ENCODE measurements at regions not wholly inside any gene's neighbourhood (a gene's known extent, or its start where the extent isn't known, plus 50 kb on each side); places are given as distances from the start of the nearest gene placed in this dataset.

GRCh38 chr17:6243186-6243585, 173.0 kb downstream of the WSCD1 start:
- no peak for DNase-seq
- no peak for ATAC-seq (replicated peaks in 1 of 2)
- Mint-ChIP-seq H3K4me1 (ENCODE audit: low read depth) (no peaks in the 10 kb centered on the region), H3K9me3 (no peaks in the 10 kb centered on the region), H3K27ac (no peak overlapping the region), H3K36me3 (ENCODE audit: insufficient read depth in 2 of 2) (no peaks in the 10 kb centered on the region), H3K27me3 (ENCODE audit: low read depth) (peaks cover 32% of the 10 kb centered on the region), H3K4me3 (no peak overlapping the region)

GRCh38 chr17:6241996-6242395, 171.8 kb downstream of the WSCD1 start:
- Mint-ChIP-seq H3K27me3 (ENCODE audit: low read depth) (peaks cover 38% of the 10 kb centered on the region), H3K9me3 (no peaks in the 10 kb centered on the region), H3K4me1 (ENCODE audit: low read depth) (no peaks in the 10 kb centered on the region), H3K4me3 (no peak overlapping the region), H3K36me3 (ENCODE audit: insufficient read depth in 2 of 2) (no peaks in the 10 kb centered on the region), H3K27ac (no peak overlapping the region)
- ATAC-seq (replicated peaks in 1 of 2), result no peak
- DNase-seq, result no peak

GRCh38 chr17:6241381-6241780, 171.2 kb downstream of the WSCD1 start:
- H3K36me3 Mint-ChIP-seq (ENCODE audit: insufficient read depth in 2 of 2), result no peaks in the 10 kb centered on the region
- DNase-seq (no peak), ATAC-seq (replicated peaks in 1 of 2) (no peak)
- no peak overlapping the region for H3K4me3 Mint-ChIP-seq
- no peaks in the 10 kb centered on the region for H3K4me1 Mint-ChIP-seq (ENCODE audit: low read depth)
- no peak overlapping the region for H3K27ac Mint-ChIP-seq
- H3K9me3 Mint-ChIP-seq, result no peaks in the 10 kb centered on the region
- H3K27me3 Mint-ChIP-seq (ENCODE audit: low read depth), result peaks cover 42% of the 10 kb centered on the region

GRCh38 chr17:6240601-6241000, 170.4 kb downstream of the WSCD1 start:
- Mint-ChIP-seq H3K27me3 (ENCODE audit: low read depth) (peaks cover 42% of the 10 kb centered on the region), H3K4me1 (ENCODE audit: low read depth) (no peaks in the 10 kb centered on the region), H3K36me3 (ENCODE audit: insufficient read depth in 2 of 2) (no peaks in the 10 kb centered on the region), H3K9me3 (no peaks in the 10 kb centered on the region), H3K4me3 (no peak overlapping the region), H3K27ac (no peak overlapping the region)
- ATAC-seq (replicated peaks in 1 of 2) (no peak), DNase-seq (no peak)

- Mint-ChIP-seq H3K4me1 (ENCODE audit: low read depth) (no peaks in the 10 kb centered on the region), H3K4me3 (no peak overlapping the region), H3K36me3 (ENCODE audit: insufficient read depth in 2 of 2) (no peaks in the 10 kb centered on the region), H3K9me3 (no peaks in the 10 kb centered on the region), H3K27me3 (ENCODE audit: low read depth) (peaks cover 42% of the 10 kb centered on the region), H3K27ac (no peak overlapping the region)
- ATAC-seq (replicated peaks in 1 of 2), result no peak
- DNase-seq, result no peak
Measured at GRCh38 chr17:6240001-6240400, 169.8 kb downstream of the WSCD1 start.

GRCh38 chr17:6239241-6239798, 169.1 kb downstream of the WSCD1 start:
- Mint-ChIP-seq H3K4me1 (ENCODE audit: low read depth) (no peaks in the 10 kb centered on the region), H3K36me3 (ENCODE audit: insufficient read depth in 2 of 2) (no peaks in the 10 kb centered on the region), H3K9me3 (no peaks in the 10 kb centered on the region), H3K27ac (no peak overlapping the region), H3K27me3 (ENCODE audit: low read depth) (peaks cover 42% of the 10 kb centered on the region), H3K4me3 (no peak overlapping the region)
- DNase-seq (no peak), ATAC-seq (replicated peaks in 1 of 2) (no peak)

- ATAC-seq (replicated peaks in 1 of 2), result no peak
- Mint-ChIP-seq H3K27me3 (ENCODE audit: low read depth) (peaks cover 25% of the 10 kb centered on the region), H3K9me3 (no peaks in the 10 kb centered on the region)
Measured at GRCh38 chr17:6233856-6234255, 163.7 kb downstream of the WSCD1 start.

GRCh38 chr17:6233339-6233738, 163.2 kb downstream of the WSCD1 start:
- ATAC-seq (replicated peaks in 1 of 2) (no peak), DNase-seq (no peak)
- H3K27me3 Mint-ChIP-seq (ENCODE audit: low read depth), result peaks cover 23% of the 10 kb centered on the region
- no peaks in the 10 kb centered on the region for H3K4me1 Mint-ChIP-seq (ENCODE audit: low read depth)
- no peak overlapping the region for H3K4me3 Mint-ChIP-seq
- no peaks in the 10 kb centered on the region for H3K36me3 Mint-ChIP-seq (ENCODE audit: insufficient read depth in 2 of 2)
- H3K27ac Mint-ChIP-seq, result no peak overlapping the region
- H3K9me3 Mint-ChIP-seq, result no peaks in the 10 kb centered on the region

More at GRCh38 chr17:6233856-6234255, 163.7 kb downstream of the WSCD1 start:
- no peak overlapping the region for H3K4me3 Mint-ChIP-seq
- H3K4me1 Mint-ChIP-seq (ENCODE audit: low read depth), result no peaks in the 10 kb centered on the region
- no peaks in the 10 kb centered on the region for H3K36me3 Mint-ChIP-seq (ENCODE audit: insufficient read depth in 2 of 2)
- DNase-seq, result no peak
- H3K27ac Mint-ChIP-seq, result no peak overlapping the region

GRCh38 chr17:6232732-6233101, 162.5 kb downstream of the WSCD1 start:
- Mint-ChIP-seq H3K27me3 (ENCODE audit: low read depth) (peaks cover 17% of the 10 kb centered on the region), H3K9me3 (no peaks in the 10 kb centered on the region), H3K36me3 (ENCODE audit: insufficient read depth in 2 of 2) (no peaks in the 10 kb centered on the region), H3K4me3 (no peak overlapping the region), H3K27ac (no peak overlapping the region), H3K4me1 (ENCODE audit: low read depth) (no peaks in the 10 kb centered on the region)
- ATAC-seq (replicated peaks in 1 of 2) (no peak), DNase-seq (no peak)

GRCh38 chr17:6231886-6232731, 161.9 kb downstream of the WSCD1 start:
- Mint-ChIP-seq H3K27ac (no peak overlapping the region), H3K4me3 (no peak overlapping the region), H3K9me3 (no peaks in the 10 kb centered on the region), H3K36me3 (ENCODE audit: insufficient read depth in 2 of 2) (no peaks in the 10 kb centered on the region), H3K27me3 (ENCODE audit: low read depth) (peaks cover 17% of the 10 kb centered on the region), H3K4me1 (ENCODE audit: low read depth) (no peaks in the 10 kb centered on the region)
- DNase-seq, result no peak
- no peak for ATAC-seq (replicated peaks in 1 of 2)

- DNase-seq (no peak), ATAC-seq (replicated peaks in 1 of 2) (no peak)
- H3K4me1 Mint-ChIP-seq (ENCODE audit: low read depth), result no peaks in the 10 kb centered on the region
- no peak overlapping the region for H3K27ac Mint-ChIP-seq
- H3K27me3 Mint-ChIP-seq (ENCODE audit: low read depth), result peaks cover 12% of the 10 kb centered on the region
- H3K36me3 Mint-ChIP-seq (ENCODE audit: insufficient read depth in 2 of 2), result no peaks in the 10 kb centered on the region
- H3K4me3 Mint-ChIP-seq, result no peak overlapping the region
- H3K9me3 Mint-ChIP-seq, result no peaks in the 10 kb centered on the region
Measured at GRCh38 chr17:6231465-6231864, 161.3 kb downstream of the WSCD1 start.

- ATAC-seq (replicated peaks in 1 of 2), result no peak
- peaks cover 2 to 6% of the 10 kb centered on the region in 2 donors for H3K36me3 Mint-ChIP-seq (ENCODE audit: insufficient read depth in 2 of 2)
Measured at GRCh38 chr17:6218333-6218732, 148.2 kb downstream of the WSCD1 start.

GRCh38 chr17:6215071-6216035, 145.2 kb downstream of the WSCD1 start:
- no peaks in the 10 kb centered on the region for H3K4me1 Mint-ChIP-seq (ENCODE audit: low read depth)
- H3K9me3 Mint-ChIP-seq, result no peaks in the 10 kb centered on the region

More at GRCh38 chr17:6218333-6218732, 148.2 kb downstream of the WSCD1 start:
- no peak for DNase-seq
- Mint-ChIP-seq H3K9me3 (peaks cover 0 to 2% of the 10 kb centered on the region in 2 donors), H3K4me1 (ENCODE audit: low read depth) (no peaks in the 10 kb centered on the region), H3K4me3 (no peak overlapping the region), H3K27ac (no peak overlapping the region), H3K27me3 (ENCODE audit: low read depth) (peaks cover 58% of the 10 kb centered on the region)

More at GRCh38 chr17:6215071-6216035, 145.2 kb downstream of the WSCD1 start:
- DNase-seq (no peak), ATAC-seq (replicated peaks in 1 of 2) (no peak)
- H3K27me3 Mint-ChIP-seq (ENCODE audit: low read depth), result peaks cover 39% of the 10 kb centered on the region
- no peaks in the 10 kb centered on the region for H3K36me3 Mint-ChIP-seq (ENCODE audit: insufficient read depth in 2 of 2)
- H3K4me3 Mint-ChIP-seq, result no peak overlapping the region
- H3K27ac Mint-ChIP-seq, result no peak overlapping the region

Data from activated T-cell treated with anti-CD3 and anti-CD28 coated beads, Interleukin-2, amount 50 U/mL, for 72 hours (primary cell).